ENCODE measurements at regions not wholly inside any gene's neighbourhood (a gene's known extent, or its start where the extent isn't known, plus 50 kb on each side); places are given as distances from the start of the nearest gene placed in this dataset.

GRCh38 chr1:68801440-68801839 lies 304.6 kb upstream of the DEPDC1 start:
- TF ChIP-seq POLR2AphosphoS5 (IDR thresholded peaks at IDR 0.05) (no peak), EP300 (IDR thresholded peaks at IDR 0.05) (no peak)
